HEK293 (cell line): ENCODE measurements at regions not wholly inside any gene's neighbourhood (a gene's known extent, or its start where the extent isn't known, plus 50 kb on each side); places are given as distances from the start of the nearest gene placed in this dataset.

Experiments used
- EGR2 ChIP-seq: fragments of 450-650 bp; formaldehyde crosslinking; IDR thresholded peaks from 2 replicates; pipeline ENCODE4 v1.5.1; 2016; ENCODE audit warnings: low read depth, missing biosample characterization, missing genetic modification characterization
- GLI2 ChIP-seq: fragments of 450-650 bp; formaldehyde crosslinking; IDR thresholded peaks from 2 replicates; pipeline ENCODE4; 2017; ENCODE audit warnings: missing biosample characterization, missing genetic modification characterization, low read depth, borderline replicate concordance
- KLF7 ChIP-seq: fragments of 450-650 bp; formaldehyde crosslinking; IDR thresholded peaks from 2 replicates; pipeline ENCODE4 v1.5.1; 2016; ENCODE audit warnings: missing biosample characterization, missing genetic modification characterization, borderline replicate concordance
- SCRT1 ChIP-seq: fragments of 450-650 bp; formaldehyde crosslinking; IDR thresholded peaks from 2 replicates; pipeline ENCODE4 v1.5.1; 2016; ENCODE audit warnings: missing biosample characterization, missing genetic modification characterization, borderline replicate concordance
- SETDB1 ChIP-seq: IDR thresholded peaks from one replicate; pipeline ENCODE4 v1.6.1; 2017; ENCODE audit warnings: mild to moderate bottlenecking, low read length, moderate library complexity, mixed read lengths; ENCODE audit not compliant: insufficient read length
- SP2 ChIP-seq: fragments of 450-650 bp; formaldehyde crosslinking; IDR thresholded peaks from 2 replicates; pipeline ENCODE4 v1.5.1; 2016; ENCODE audit warnings: missing biosample characterization, missing genetic modification characterization
- WT1 ChIP-seq: fragments of 450-650 bp; formaldehyde crosslinking; IDR thresholded peaks from 2 replicates; pipeline ENCODE4 v1.5.1; 2016; ENCODE audit warnings: missing biosample characterization, missing genetic modification characterization
- ZFHX2 ChIP-seq: fragments of 450-650 bp; formaldehyde crosslinking; conservative IDR thresholded peaks from 2 replicates; pipeline ENCODE4 v1.5.1; 2016; ENCODE audit warnings: missing biosample characterization, missing genetic modification characterization
- ZFP41 ChIP-seq: fragments of 450-650 bp; formaldehyde crosslinking; IDR thresholded peaks from 2 replicates; pipeline ENCODE4 v1.5.1; 2016; ENCODE audit warnings: missing biosample characterization, missing genetic modification characterization, borderline replicate concordance
- ZNF121 ChIP-seq: fragments of 450-650 bp; formaldehyde crosslinking; IDR thresholded peaks from 2 replicates; pipeline ENCODE4 v1.5.1; 2016; ENCODE audit warnings: missing biosample characterization, missing genetic modification characterization
- ZNF16 ChIP-seq: fragments of 450-650 bp; formaldehyde crosslinking; IDR thresholded peaks from 2 replicates; pipeline ENCODE4 v1.5.1; 2016; ENCODE audit warnings: low read depth, missing biosample characterization, missing genetic modification characterization
- ZNF24 ChIP-seq: fragments of 450-650 bp; formaldehyde crosslinking; IDR thresholded peaks from 2 replicates; pipeline ENCODE4 v1.5.1; 2016; ENCODE audit warnings: missing biosample characterization, missing genetic modification characterization
- ZNF302 ChIP-seq: fragments of 450-650 bp; formaldehyde crosslinking; IDR thresholded peaks from 2 replicates; pipeline ENCODE4 v1.5.1; 2016; ENCODE audit warnings: missing biosample characterization, missing genetic modification characterization, low read depth
- ZNF366 ChIP-seq: fragments of 450-650 bp; formaldehyde crosslinking; conservative IDR thresholded peaks from 2 replicates; pipeline ENCODE4 v1.5.1; 2016; ENCODE audit warnings: missing biosample characterization, missing genetic modification characterization
- ZNF37A ChIP-seq: fragments of 450-650 bp; IDR thresholded peaks from 2 replicates; pipeline ENCODE4 v1.5.1; 2018; ENCODE audit warnings: missing biosample characterization, missing genetic modification characterization
- ZNF433 ChIP-seq: fragments of 450-650 bp; formaldehyde crosslinking; IDR thresholded peaks from 2 replicates; pipeline ENCODE4 v1.5.1; 2016; ENCODE audit warnings: missing biosample characterization, missing genetic modification characterization, low read depth
- ZNF501 ChIP-seq: fragments of 450-650 bp; formaldehyde crosslinking; IDR thresholded peaks from 2 replicates; pipeline ENCODE4 v1.5.1; 2016; ENCODE audit warnings: missing biosample characterization, missing genetic modification characterization
- ZNF549 ChIP-seq: fragments of 450-650 bp; IDR thresholded peaks from 2 replicates; pipeline ENCODE4 v1.5.1; 2018; ENCODE audit warnings: missing biosample characterization, missing genetic modification characterization, mild to moderate bottlenecking, inconsistent platforms, moderate library complexity
- ZNF571 ChIP-seq: fragments of 450-650 bp; formaldehyde crosslinking; IDR thresholded peaks from 2 replicates; pipeline ENCODE4 v1.5.0; 2017; ENCODE audit warnings: missing biosample characterization, missing genetic modification characterization
- ZNF621 ChIP-seq: fragments of 450-650 bp; formaldehyde crosslinking; IDR thresholded peaks from 2 replicates; pipeline ENCODE4 v1.5.1; 2017; ENCODE audit warnings: missing biosample characterization, missing genetic modification characterization
- ZNF658 ChIP-seq: fragments of 450-650 bp; formaldehyde crosslinking; IDR thresholded peaks from 2 replicates; pipeline ENCODE4; 2016; ENCODE audit warnings: missing biosample characterization, missing genetic modification characterization
- ZSCAN30 ChIP-seq: fragments of 450-650 bp; IDR thresholded peaks from 2 replicates; pipeline ENCODE4 v1.5.1; 2018; ENCODE audit warnings: missing biosample characterization, mild to moderate bottlenecking, missing genetic modification characterization, moderate library complexity
- TF ChIP-seq, protein P1 (sequence below): fragments of 450-650 bp; formaldehyde crosslinking; IDR thresholded peaks from 2 replicates; pipeline ENCODE4 v1.5.1; 2016; ENCODE audit warnings: missing biosample characterization, missing genetic modification characterization
- TF ChIP-seq, protein P2 (sequence below): fragments of 450-650 bp; formaldehyde crosslinking; IDR thresholded peaks from 2 replicates; pipeline ENCODE4 v1.5.1; 2016; ENCODE audit warnings: missing biosample characterization, missing genetic modification characterization
- TF ChIP-seq, protein P3 (sequence below): fragments of 450-650 bp; formaldehyde crosslinking; IDR thresholded peaks from 2 replicates; pipeline ENCODE4 v1.5.1; 2016; ENCODE audit warnings: missing biosample characterization, missing genetic modification characterization, low read depth
- TF ChIP-seq, protein P4 (sequence below): fragments of 450-650 bp; formaldehyde crosslinking; IDR thresholded peaks from 2 replicates; pipeline ENCODE4 v1.5.1; 2016; ENCODE audit warnings: missing biosample characterization, missing genetic modification characterization
- TF ChIP-seq, protein P5 (sequence below): fragments of 450-650 bp; formaldehyde crosslinking; IDR thresholded peaks from 2 replicates; pipeline ENCODE4 v1.5.1; 2016; ENCODE audit warnings: missing biosample characterization, missing genetic modification characterization
- TF ChIP-seq, protein P6 (sequence below): fragments of 450-650 bp; formaldehyde crosslinking; IDR thresholded peaks from 2 replicates; pipeline ENCODE4 v1.5.1; 2016; ENCODE audit warnings: missing biosample characterization, missing genetic modification characterization
- TF ChIP-seq, protein P7 (sequence below): fragments of 450-650 bp; formaldehyde crosslinking; IDR thresholded peaks from 2 replicates; pipeline ENCODE4 v1.5.1; 2016; ENCODE audit warnings: missing biosample characterization, missing genetic modification characterization

DNA sequence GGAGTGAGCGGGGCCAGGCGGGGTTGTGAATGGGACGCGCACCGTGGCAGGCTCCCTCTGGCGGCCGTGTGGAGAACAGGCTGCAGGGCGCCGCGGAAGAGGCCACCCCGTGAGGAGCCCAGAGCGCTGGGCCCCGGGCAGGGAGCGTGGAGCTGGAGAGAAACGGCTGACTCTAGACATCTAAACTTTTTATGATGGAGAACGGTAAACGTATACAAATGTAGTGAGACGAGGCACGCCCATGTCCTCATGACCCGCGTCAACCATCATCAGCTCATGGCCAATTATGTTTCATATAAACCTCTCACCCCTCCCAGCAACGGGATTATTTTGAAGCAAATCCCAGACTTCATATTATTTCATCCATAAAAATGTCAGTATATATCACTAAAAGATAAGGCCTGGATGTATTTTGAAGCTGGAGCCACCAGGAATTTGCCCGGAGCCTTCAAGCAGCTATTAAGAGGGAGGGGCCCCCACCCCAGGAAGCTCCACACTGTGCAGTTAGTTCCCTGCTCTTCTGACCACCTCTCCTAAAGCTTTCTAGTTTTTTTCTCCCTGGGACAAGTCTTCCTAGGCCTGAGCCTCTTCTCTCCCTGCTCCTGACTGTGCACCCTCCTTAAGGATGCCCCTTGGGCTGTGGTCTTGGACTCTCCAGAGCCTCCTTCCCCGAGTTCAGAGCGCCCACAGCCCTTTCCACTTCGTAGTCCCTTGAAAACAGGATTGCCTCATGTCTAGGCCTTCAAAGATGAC is 149.5 kb downstream of the SMAD6 start (continued):
- TF ChIP-seq ZNF433 (tag by site-specific recombination) = no peak
- TF ChIP-seq ZSCAN30 = peak; percentile 90
- 0 out of 2 replicates have a peak, but pooled peaks have one; percentile 8 for TF ChIP-seq SCRT1
- no peak for TF ChIP-seq ZNF121
- TF ChIP-seq ZNF621 (tag by site-specific recombination) = no peak
- TF ChIP-seq, protein P1, sequence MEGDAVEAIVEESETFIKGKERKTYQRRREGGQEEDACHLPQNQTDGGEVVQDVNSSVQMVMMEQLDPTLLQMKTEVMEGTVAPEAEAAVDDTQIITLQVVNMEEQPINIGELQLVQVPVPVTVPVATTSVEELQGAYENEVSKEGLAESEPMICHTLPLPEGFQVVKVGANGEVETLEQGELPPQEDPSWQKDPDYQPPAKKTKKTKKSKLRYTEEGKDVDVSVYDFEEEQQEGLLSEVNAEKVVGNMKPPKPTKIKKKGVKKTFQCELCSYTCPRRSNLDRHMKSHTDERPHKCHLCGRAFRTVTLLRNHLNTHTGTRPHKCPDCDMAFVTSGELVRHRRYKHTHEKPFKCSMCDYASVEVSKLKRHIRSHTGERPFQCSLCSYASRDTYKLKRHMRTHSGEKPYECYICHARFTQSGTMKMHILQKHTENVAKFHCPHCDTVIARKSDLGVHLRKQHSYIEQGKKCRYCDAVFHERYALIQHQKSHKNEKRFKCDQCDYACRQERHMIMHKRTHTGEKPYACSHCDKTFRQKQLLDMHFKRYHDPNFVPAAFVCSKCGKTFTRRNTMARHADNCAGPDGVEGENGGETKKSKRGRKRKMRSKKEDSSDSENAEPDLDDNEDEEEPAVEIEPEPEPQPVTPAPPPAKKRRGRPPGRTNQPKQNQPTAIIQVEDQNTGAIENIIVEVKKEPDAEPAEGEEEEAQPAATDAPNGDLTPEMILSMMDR (tag by site-specific recombination) = peak; percentile 99
- TF ChIP-seq ZNF501 (tag by site-specific recombination) = peak; percentile 87
- peak; percentile 90 for TF ChIP-seq KLF7 (tag by site-specific recombination)
- no peak for TF ChIP-seq ZNF549
- no peak; the same call in none of the 2 replicates for TF ChIP-seq ZNF24 (tag by site-specific recombination)
- 0 out of 2 replicates have a peak, but pooled peaks have one; percentile 38 for TF ChIP-seq WT1 (tag by site-specific recombination)
- TF ChIP-seq, protein P2, sequence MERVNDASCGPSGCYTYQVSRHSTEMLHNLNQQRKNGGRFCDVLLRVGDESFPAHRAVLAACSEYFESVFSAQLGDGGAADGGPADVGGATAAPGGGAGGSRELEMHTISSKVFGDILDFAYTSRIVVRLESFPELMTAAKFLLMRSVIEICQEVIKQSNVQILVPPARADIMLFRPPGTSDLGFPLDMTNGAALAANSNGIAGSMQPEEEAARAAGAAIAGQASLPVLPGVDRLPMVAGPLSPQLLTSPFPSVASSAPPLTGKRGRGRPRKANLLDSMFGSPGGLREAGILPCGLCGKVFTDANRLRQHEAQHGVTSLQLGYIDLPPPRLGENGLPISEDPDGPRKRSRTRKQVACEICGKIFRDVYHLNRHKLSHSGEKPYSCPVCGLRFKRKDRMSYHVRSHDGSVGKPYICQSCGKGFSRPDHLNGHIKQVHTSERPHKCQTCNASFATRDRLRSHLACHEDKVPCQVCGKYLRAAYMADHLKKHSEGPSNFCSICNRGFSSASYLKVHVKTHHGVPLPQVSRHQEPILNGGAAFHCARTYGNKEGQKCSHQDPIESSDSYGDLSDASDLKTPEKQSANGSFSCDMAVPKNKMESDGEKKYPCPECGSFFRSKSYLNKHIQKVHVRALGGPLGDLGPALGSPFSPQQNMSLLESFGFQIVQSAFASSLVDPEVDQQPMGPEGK (tag by site-specific recombination) = peak; percentile 89
- no peak for TF ChIP-seq ZNF37A
- TF ChIP-seq, protein P3, sequence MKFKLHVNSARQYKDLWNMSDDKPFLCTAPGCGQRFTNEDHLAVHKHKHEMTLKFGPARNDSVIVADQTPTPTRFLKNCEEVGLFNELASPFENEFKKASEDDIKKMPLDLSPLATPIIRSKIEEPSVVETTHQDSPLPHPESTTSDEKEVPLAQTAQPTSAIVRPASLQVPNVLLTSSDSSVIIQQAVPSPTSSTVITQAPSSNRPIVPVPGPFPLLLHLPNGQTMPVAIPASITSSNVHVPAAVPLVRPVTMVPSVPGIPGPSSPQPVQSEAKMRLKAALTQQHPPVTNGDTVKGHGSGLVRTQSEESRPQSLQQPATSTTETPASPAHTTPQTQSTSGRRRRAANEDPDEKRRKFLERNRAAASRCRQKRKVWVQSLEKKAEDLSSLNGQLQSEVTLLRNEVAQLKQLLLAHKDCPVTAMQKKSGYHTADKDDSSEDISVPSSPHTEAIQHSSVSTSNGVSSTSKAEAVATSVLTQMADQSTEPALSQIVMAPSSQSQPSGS = no peak
- TF ChIP-seq GLI2 (tag by site-specific recombination) = no peak; the same call in 1 of the 2 replicates
- no peak for TF ChIP-seq ZNF302
- no peak for TF ChIP-seq SETDB1
- no peak for TF ChIP-seq ZNF571 (tag by site-specific recombination)
- TF ChIP-seq ZFP41 (tag by site-specific recombination) = no peak
- no peak for TF ChIP-seq ZNF16 (tag by site-specific recombination)
- TF ChIP-seq EGR2 (tag by site-specific recombination) = no peak
- TF ChIP-seq, protein P4, sequence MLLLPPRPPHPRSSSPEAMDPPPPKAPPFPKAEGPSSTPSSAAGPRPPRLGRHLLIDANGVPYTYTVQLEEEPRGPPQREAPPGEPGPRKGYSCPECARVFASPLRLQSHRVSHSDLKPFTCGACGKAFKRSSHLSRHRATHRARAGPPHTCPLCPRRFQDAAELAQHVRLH (tag by site-specific recombination) = no peak
- TF ChIP-seq, protein P5, sequence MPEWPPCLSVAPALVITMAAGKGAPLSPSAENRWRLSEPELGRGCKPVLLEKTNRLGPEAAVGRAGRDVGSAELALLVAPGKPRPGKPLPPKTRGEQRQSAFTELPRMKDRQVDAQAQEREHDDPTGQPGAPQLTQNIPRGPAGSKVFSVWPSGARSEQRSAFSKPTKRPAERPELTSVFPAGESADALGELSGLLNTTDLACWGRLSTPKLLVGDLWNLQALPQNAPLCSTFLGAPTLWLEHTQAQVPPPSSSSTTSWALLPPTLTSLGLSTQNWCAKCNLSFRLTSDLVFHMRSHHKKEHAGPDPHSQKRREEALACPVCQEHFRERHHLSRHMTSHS (tag by site-specific recombination) = no peak
- TF ChIP-seq ZFHX2 (tag by site-specific recombination) = no peak
- TF ChIP-seq SP2 (tag by site-specific recombination) = peak; percentile 31
- TF ChIP-seq, protein P6, sequence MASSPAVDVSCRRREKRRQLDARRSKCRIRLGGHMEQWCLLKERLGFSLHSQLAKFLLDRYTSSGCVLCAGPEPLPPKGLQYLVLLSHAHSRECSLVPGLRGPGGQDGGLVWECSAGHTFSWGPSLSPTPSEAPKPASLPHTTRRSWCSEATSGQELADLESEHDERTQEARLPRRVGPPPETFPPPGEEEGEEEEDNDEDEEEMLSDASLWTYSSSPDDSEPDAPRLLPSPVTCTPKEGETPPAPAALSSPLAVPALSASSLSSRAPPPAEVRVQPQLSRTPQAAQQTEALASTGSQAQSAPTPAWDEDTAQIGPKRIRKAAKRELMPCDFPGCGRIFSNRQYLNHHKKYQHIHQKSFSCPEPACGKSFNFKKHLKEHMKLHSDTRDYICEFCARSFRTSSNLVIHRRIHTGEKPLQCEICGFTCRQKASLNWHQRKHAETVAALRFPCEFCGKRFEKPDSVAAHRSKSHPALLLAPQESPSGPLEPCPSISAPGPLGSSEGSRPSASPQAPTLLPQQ = peak; percentile 97
- TF ChIP-seq ZNF658 (tag by site-specific recombination) = no peak
- TF ChIP-seq, protein P7, sequence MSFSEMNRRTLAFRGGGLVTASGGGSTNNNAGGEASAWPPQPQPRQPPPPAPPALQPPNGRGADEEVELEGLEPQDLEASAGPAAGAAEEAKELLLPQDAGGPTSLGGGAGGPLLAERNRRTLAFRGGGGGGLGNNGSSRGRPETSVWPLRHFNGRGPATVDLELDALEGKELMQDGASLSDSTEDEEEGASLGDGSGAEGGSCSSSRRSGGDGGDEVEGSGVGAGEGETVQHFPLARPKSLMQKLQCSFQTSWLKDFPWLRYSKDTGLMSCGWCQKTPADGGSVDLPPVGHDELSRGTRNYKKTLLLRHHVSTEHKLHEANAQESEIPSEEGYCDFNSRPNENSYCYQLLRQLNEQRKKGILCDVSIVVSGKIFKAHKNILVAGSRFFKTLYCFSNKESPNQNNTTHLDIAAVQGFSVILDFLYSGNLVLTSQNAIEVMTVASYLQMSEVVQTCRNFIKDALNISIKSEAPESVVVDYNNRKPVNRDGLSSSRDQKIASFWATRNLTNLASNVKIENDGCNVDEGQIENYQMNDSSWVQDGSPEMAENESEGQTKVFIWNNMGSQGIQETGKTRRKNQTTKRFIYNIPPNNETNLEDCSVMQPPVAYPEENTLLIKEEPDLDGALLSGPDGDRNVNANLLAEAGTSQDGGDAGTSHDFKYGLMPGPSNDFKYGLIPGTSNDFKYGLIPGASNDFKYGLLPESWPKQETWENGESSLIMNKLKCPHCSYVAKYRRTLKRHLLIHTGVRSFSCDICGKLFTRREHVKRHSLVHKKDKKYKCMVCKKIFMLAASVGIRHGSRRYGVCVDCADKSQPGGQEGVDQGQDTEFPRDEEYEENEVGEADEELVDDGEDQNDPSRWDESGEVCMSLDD (tag by site-specific recombination) = 0 out of 2 replicates have a peak, but pooled peaks have one; percentile 53
- peak; percentile 54; the same call in 1 of the 2 replicates for TF ChIP-seq ZNF366
